GM12874 (cell line): ENCODE measurements at regions not wholly inside any gene's neighbourhood (a gene's known extent, or its start where the extent isn't known, plus 50 kb on each side); places are given as distances from the start of the nearest gene placed in this dataset.

Experiments
- CTCF ChIP-seq: IDR thresholded peaks from 2 replicates; pipeline ENCODE4 v1.5.1; 2011; ENCODE audit warnings: low read depth, mild to moderate bottlenecking, control low read depth, low read length, moderate library complexity; ENCODE audit not compliant: insufficient read depth

GRCh38 chr3:22245811-22246583 lies 495.0 kb upstream of the ZNF385D start:
- no peak for TF ChIP-seq CTCF

- TF ChIP-seq CTCF = no peak
Observed at GRCh38 chr3:22249658-22250057, 498.6 kb upstream of the ZNF385D start.

- no peak for TF ChIP-seq CTCF
Observed at GRCh38 chr3:22257252-22257651, 506.2 kb upstream of the ZNF385D start.

- TF ChIP-seq CTCF = no peak
Observed at GRCh38 chr3:22262386-22262785, 511.4 kb upstream of the ZNF385D start.

GRCh38 chr3:22263042-22263441 lies 512.0 kb upstream of the ZNF385D start:
- TF ChIP-seq CTCF = no peak

- no peak for TF ChIP-seq CTCF
Observed at GRCh38 chr3:22265403-22265802, 514.4 kb upstream of the ZNF385D start.

GRCh38 chr3:22269831-22270230 lies 518.8 kb upstream of the ZNF385D start:
- no peak for TF ChIP-seq CTCF
